NT2/D1 (cell line): ENCODE measurements at regions not wholly inside any gene's neighbourhood (a gene's known extent, or its start where the extent isn't known, plus 50 kb on each side); places are given as distances from the start of the nearest gene placed in this dataset.

ENCODE experiments used
- DNase-seq: peaks from one replicate; pipeline ENCODE4 v3.0.0-alpha.2; 2011; ENCODE audit warnings: low read depth, low spot score
- H3K27me3 ChIP-seq: 2 replicates; pipeline ENCODE4 v1.6.0; 2011; ENCODE audit warnings: mild to moderate bottlenecking; ENCODE audit not compliant: insufficient read length, insufficient read depth
- H3K36me3 ChIP-seq: 2 replicates; pipeline ENCODE4 v1.6.1; 2011; ENCODE audit warnings: mild to moderate bottlenecking, low read length, mixed read lengths; ENCODE audit not compliant: insufficient read depth, insufficient read length
- H3K4me1 ChIP-seq: 2 replicates; pipeline ENCODE4 v1.5.1; 2011; ENCODE audit not compliant: insufficient read depth, insufficient read length
- H3K4me3 ChIP-seq: 2 replicates; pipeline ENCODE4 v1.5.1; 2011; ENCODE audit warnings: low read depth; ENCODE audit not compliant: insufficient read length
- H3K9ac ChIP-seq: 2 replicates; pipeline ENCODE4 v1.6.0; 2011; ENCODE audit warnings: low read depth; ENCODE audit not compliant: insufficient read length
- H3K9me3 ChIP-seq: 2 replicates; pipeline ENCODE4 v1.5.1; 2011; ENCODE audit warnings: mild to moderate bottlenecking, low read length; ENCODE audit not compliant: insufficient read depth
- SUZ12 ChIP-seq: IDR thresholded peaks from 2 replicates; pipeline ENCODE4 v1.6.1; 2011; ENCODE audit not compliant: insufficient read length, insufficient read depth; ENCODE audit errors: extremely low read depth
- YY1 ChIP-seq: IDR thresholded peaks from 2 replicates; pipeline ENCODE4 v1.6.1; 2011; ENCODE audit not compliant: insufficient read length, insufficient read depth
- ZNF274 ChIP-seq: IDR thresholded peaks from 2 replicates; pipeline ENCODE4 v1.6.1; 2011; ENCODE audit warnings: mild to moderate bottlenecking, low read depth, low read length

DNA sequence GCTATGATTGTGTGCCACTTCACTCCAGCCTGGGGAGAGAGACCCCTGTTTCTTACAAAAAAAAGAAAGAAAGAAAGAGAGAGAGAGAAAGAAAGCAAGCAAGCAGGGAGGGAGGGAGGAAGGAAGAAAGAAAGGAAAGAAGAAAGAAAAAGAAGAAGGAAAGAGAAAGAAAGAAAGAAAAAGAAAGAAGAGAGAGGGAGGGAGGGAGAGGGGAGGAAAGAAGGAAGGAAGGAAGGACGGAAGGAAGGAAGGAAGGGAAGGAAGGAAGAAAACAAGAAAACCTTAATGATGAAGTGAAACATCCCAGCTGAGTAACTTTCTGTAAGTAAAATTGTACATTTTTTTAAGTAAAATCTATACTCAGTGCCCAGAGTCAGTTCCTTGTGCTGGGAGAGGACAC is 75.5 kb upstream of the GLS start:
- no peak overlapping the region for H3K9ac ChIP-seq
- H3K4me3 ChIP-seq: no peak overlapping the region
- no peaks in the 10 kb centered on the region for H3K9me3 ChIP-seq
- no peaks in the 10 kb centered on the region for H3K4me1 ChIP-seq
- no peaks in the 10 kb centered on the region for H3K36me3 ChIP-seq
- TF ChIP-seq SUZ12: no peak
- no peak for TF ChIP-seq YY1
- TF ChIP-seq ZNF274: no peak
- no peaks in the 10 kb centered on the region for H3K27me3 ChIP-seq
- no peak for DNase-seq

DNA sequence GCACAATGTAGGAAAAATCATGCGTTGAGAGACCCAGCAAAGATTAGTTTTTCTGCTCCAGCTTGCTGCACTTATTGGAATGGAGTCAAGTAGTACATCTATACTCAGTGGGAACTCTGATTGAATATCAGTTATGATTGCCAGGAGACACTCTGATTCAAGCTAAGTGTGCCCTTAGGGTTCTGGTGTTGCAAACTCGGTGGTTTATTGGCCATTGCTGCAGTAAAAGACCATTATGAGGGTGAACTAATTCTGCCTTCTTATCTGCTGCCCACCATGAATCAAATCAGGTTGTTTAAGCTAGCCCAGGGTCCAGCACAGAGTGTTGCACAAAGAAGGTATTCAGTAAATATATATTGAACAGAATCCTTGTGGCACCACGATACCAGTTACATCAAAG is 74.8 kb upstream of the GLS start:
- Histone ChIP-seq H3K4me1 (no peaks in the 10 kb centered on the region), H3K9ac (no peak overlapping the region), H3K4me3 (no peak overlapping the region), H3K27me3 (no peaks in the 10 kb centered on the region), H3K9me3 (no peaks in the 10 kb centered on the region), H3K36me3 (no peaks in the 10 kb centered on the region)
- no peak for DNase-seq
- TF ChIP-seq ZNF274: no peak
- TF ChIP-seq SUZ12: no peak
- no peak for TF ChIP-seq YY1

DNA sequence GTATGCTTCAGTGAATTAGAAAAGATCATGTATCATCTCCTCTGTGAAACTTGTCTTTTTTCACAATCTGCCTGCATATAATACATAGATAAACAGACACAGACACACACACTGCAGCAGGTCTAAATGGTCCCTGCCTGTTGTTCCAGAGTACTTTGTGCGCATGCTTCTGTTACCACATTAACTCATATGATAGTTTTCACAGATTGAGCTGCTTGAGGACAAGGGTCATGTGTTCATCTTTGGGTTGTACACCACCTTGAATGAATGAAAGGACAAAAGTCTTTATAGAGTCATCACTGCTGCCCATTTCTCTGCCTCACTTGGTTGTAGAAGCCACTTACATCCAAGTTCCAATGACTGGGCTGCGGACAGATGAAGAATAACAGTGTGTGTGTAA is 72.7 kb upstream of the GLS start:
- TF ChIP-seq SUZ12 (no peak), ZNF274 (no peak), YY1 (no peak)
- H3K4me1 ChIP-seq: no peaks in the 10 kb centered on the region
- no peak for DNase-seq
- H3K27me3 ChIP-seq: no peaks in the 10 kb centered on the region
- H3K9me3 ChIP-seq: no peaks in the 10 kb centered on the region
- H3K36me3 ChIP-seq: no peaks in the 10 kb centered on the region
- H3K9ac ChIP-seq: no peak overlapping the region
- no peak overlapping the region for H3K4me3 ChIP-seq

DNA sequence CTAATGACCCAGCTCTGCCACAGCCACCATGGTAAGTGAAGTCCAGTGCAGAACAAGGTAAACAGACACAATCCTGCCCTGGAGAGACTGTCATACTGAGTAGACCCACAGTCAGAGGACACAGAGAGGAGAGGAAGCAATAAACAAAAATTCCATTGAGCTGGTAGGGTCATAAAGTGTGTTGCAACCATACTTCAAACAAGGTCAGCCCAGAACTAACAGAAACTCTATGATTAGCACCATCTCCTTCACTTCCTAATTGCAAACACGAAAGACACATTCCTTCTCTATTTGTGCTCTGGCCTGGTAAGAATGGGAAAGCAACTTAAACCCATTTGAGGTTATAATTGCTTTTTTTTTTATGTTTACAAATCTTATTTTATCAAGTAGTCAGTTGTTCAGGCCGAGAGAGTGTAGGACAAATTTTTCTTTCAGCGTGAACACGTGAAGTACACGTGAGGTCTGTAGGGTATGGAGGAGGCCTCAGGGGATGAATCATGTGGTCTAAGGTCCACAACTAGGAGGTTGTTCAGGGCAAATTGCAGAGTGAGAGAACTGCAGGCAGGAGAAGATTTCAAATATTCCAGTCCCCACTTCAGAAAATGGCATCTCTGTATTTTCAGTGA is 71.4 kb upstream of the GLS start:
- H3K4me1 ChIP-seq: no peaks in the 10 kb centered on the region
- no peak for DNase-seq
- H3K36me3 ChIP-seq: no peaks in the 10 kb centered on the region
- TF ChIP-seq ZNF274 (no peak), SUZ12 (no peak), YY1 (no peak)
- no peak overlapping the region for H3K9ac ChIP-seq
- no peak overlapping the region for H3K4me3 ChIP-seq
- H3K9me3 ChIP-seq: no peaks in the 10 kb centered on the region
- no peaks in the 10 kb centered on the region for H3K27me3 ChIP-seq

DNA sequence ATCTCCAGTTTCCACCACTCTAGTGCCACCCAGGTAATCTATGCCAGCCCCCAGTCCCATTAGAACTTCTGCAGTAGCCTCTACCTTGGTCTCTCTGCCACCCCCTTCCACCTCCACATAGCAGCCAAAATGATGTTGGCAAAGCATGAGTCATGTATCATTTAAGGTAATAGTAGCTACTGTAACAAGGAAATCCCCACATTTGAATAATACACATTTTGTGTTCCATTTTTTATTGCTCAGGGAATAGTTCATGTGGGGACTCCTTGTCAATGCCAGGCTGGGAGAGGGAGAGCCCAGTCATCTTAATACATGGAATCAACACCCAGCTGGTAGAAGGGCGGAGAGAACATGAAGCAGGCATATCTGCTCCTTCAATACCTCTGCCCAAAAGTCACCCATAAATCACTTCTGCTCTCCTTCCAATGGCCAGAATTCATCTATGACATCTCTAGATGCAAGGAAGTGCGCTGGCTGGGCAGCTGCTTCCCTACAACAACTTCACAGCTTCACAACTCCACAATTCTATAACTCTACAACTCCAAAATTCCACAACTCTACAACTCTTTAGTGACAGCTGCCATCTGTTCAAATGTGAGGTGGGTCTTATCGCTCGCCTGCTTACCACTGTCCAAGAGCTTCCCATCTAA is 70.6 kb upstream of the GLS start:
- Histone ChIP-seq H3K27me3 (no peaks in the 10 kb centered on the region), H3K4me1 (no peaks in the 10 kb centered on the region), H3K36me3 (no peaks in the 10 kb centered on the region), H3K9ac (no peak overlapping the region), H3K4me3 (no peak overlapping the region), H3K9me3 (no peaks in the 10 kb centered on the region)
- TF ChIP-seq SUZ12: no peak
- no peak for TF ChIP-seq ZNF274
- TF ChIP-seq YY1: no peak
- no peak for DNase-seq

DNA sequence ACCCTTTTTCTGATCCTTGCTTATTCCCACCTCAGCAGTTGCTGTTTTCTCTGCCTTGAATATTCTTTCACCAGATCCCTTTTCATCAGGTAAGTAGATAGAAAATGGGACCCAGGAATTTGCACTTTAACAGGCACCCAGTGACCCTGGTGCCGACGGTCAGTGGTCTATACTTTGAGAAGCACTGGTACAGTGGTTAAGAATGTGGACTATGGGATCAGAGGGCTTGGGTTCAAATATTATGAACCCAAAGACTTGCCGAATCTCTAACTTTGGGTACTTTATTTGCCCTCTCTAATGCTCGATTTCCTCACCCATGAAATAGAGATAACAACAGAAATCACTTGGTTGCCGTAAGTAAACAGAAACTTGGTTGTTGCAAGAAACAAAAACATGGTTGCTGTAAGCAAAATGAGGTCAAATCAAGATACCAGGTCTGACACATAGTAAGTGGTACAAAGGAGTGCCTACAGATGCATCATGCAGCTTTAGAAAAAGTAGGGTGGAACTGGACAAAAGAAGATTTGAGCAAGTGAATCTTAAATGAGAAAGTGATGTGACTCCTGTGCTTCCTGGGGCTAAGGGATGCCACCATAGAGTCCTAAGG is 69.5 kb upstream of the GLS start:
- Histone ChIP-seq H3K9me3 (no peaks in the 10 kb centered on the region), H3K4me1 (no peaks in the 10 kb centered on the region), H3K4me3 (no peak overlapping the region), H3K9ac (no peak overlapping the region), H3K27me3 (no peaks in the 10 kb centered on the region), H3K36me3 (no peaks in the 10 kb centered on the region)
- no peak for DNase-seq
- TF ChIP-seq SUZ12 (no peak), YY1 (no peak), ZNF274 (no peak)

DNA sequence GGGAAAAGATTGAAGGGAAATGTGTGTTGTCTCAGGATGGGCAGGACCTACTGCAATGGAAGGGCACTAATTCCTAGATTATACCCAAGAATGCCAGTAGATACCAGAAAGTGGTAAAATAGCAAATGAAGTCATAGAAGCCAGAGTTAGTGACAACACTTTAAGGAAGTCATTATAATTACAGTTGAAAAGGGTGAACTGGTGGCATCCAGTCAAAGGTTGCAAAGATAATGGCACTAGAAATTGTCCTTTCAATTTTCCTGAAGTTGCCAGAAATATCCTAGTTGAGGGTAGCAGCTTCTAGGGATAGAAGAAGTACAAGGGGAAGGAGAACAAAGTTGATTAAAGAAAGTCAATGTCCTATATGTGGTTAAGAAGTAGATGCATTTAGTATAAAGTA is 68.8 kb upstream of the GLS start:
- Histone ChIP-seq H3K27me3 (no peaks in the 10 kb centered on the region), H3K4me1 (no peaks in the 10 kb centered on the region), H3K36me3 (no peaks in the 10 kb centered on the region), H3K9me3 (no peaks in the 10 kb centered on the region), H3K9ac (no peak overlapping the region), H3K4me3 (no peak overlapping the region)
- no peak for DNase-seq
- no peak for TF ChIP-seq YY1
- no peak for TF ChIP-seq SUZ12
- no peak for TF ChIP-seq ZNF274
